Activated CD4-positive, alpha-beta T cell treated with anti-CD3 and anti-CD28 coated beads, Interleukin-2, amount 50 U/mL, for 24 hours (primary cell): ENCODE measurements at regions not wholly inside any gene's neighbourhood (a gene's known extent, or its start where the extent isn't known, plus 50 kb on each side); places are given as distances from the start of the nearest gene placed in this dataset.

ENCODE experiments used
- DNase-seq, 2 donors: peaks; one replicate each; pipeline ENCODE4 v3.0.0-alpha.2; 2020; ENCODE audit warnings: low read depth in 1 of 2, low spot score in 1 of 2

DNA sequence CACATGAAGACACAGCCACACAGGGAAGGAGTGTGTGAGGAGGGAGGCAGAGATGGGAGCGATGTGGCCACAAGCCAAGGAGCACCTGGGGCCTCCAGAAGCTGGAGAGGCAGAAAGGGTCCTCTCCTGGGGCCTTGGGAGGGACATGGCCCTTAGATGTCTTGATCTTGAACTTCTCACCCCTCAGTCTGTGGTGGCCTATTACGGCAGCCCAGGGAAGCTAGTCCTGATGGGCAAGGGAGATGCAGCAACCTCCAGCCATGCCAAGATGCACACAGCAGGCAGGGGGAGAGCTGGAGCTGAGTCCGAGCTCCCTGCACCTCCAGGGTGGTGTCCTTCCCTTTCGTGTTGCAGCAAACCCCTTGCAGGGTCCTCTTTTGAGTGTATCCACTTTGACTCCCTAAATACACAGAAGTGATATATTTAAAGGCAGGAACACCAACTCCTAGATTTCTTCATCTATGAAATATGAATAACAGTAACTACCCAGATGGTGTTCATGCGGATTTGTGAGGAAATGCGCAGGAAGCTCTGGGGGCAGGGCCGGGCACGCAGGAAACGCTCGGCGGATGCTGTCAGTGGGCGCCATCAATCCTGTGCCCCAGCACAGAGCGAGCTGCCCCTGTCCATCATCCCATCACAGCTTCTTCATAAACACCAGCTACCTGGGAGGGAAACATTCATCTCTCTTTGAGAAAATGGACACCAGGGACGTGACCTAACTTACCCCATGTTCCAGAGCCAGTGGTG is 230.4 kb upstream of the MYT1L start:
- DNase-seq: no peak

DNA sequence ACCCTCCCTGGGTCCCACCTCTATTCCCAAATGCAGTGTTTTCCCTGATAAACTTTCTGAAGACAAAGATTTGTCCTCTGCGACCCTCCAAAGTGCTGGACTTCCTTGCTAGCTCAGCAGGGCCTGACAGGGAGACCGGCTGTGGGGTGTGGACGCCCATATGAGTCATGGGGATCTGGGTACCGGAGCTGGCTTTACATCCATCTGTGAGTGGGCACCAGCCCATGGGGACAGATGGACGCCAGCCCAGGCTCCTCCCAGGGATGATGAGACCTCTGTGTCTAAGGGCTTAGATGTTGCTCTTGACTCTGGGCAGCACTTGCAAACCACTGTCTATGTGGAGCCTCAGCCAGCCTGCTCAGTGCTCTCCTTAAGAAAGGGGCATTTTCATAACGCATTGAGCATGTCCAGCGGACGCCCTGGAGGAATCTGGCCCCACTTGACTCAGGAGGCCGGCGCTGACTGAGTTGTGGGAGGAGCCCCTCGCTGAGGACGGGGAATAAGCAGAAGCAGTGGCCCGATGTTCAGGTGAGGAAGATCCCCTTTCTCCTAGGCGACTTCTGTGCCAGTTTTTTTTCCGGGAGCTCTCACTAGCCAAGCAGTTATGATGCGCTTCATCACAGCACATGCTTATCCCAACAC is 229.4 kb upstream of the MYT1L start:
- no peak for DNase-seq

DNA sequence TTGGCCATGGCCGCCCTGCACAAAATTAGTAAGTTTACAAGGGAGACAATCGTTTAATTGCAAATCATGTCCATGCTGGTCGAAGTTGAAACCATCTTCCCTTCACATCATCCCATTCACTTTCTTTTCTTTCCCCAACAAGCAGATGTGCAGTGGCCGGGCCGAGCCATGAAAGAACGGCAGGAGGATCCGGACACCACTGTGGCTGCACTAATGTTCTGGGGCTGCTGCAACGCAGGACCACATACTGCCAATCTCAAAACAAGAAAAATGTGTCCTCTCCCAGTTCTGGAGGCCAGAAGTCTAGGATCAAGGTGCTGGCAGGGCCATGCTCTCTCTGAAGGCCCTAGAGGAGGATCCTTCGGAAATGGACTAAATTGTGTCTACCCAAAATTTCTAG is 227.4 kb upstream of the MYT1L start:
- no peak for DNase-seq

DNA sequence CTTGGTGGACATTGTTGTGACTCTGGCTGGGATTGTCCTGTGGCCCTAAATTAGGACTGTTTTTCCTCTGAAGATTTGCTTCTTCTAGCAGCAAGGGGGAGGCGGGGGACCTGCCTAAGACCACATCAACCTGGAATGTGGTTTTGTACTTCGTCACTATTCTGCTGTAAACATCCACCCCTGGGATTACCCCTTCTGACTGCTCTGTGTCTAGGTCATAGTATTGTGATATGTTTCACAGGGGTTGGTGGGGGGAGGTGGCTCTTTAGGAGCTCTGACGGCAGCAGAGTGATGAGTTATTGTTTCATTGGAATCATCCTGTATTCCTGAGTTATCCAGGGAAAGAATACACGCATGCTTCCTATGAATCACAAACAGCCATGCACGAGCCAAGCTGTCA is 226.4 kb upstream of the MYT1L start:
- no peak for DNase-seq

DNA sequence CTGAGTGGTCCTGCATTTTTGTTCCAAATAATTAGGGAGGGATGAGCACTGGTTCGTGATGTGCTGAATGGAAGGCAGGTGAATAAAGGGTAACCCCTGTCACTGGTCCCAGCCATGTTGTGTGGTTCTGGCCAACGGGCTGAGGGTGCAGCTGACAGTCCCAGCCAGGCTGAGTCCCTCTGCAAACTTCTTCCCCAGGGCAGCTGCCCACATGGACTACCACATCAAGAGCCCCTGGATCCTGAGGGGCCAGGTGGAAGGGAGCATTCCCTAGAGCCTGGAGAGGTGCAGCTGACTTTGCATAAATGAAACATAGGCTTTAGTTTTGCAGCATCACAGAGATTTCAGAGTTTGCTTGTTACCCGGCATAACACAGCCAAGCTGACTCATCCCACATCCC is 219.8 kb upstream of the MYT1L start:
- DNase-seq: no peak

DNA sequence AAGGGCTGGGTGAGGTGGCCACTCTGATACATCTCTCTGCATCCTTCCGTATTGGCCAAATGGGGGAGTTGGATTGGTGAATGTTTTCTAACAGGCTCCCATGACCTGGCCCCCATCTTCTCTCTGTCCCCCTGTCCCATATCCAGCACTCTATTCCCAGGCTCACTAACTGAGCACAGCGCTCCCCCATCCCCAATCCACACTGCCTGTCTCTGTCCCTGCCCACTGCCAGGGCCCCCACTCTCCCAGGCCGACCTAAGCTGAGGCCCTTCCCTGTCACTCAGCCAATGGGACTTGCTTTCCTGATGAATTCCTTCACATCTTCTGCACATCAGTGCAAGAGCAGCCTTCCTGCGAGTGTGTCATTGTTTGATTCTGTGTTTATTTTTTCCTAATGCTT is 216.8 kb upstream of the MYT1L start:
- DNase-seq: no peak

DNA sequence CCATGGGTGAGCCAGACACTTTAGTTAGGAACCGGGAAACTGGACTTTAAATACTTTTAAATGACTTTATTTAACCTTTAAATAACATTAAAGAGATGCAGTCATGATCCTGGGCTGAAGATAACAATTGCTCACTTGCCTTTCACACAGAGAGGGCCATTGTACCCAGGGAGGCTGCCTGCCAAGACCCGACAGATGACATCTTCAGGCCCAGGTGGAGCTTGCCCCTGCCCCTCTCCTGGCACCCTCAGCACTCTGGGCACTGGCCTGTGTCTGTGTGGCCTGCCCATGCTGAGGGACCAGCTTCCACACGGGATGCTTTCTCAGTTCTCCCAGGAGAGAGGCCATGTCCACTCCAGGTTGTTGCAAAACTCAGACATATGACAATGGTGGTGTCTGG is 216.4 kb upstream of the MYT1L start:
- DNase-seq: no peak

DNA sequence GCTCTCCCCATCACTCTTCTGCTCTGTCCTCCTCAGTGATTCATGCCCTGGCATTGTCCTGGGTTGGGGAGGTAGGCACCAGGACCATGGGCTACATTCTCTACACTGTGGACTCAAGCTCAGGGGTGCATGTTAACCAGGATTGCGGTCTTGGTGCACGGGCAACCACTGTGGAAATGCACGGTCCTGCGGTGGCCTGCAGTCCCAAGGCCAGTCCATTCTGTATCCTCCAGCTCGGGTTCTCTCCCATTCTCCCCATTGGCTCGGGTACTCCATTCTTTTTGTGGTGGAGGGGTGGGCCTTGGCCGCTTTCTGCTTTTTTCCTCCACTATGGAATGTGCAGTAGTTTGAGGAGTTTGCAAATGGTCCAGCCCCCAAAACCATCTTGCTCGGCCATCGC is 215.0 kb upstream of the MYT1L start:
- DNase-seq: no peak

DNA sequence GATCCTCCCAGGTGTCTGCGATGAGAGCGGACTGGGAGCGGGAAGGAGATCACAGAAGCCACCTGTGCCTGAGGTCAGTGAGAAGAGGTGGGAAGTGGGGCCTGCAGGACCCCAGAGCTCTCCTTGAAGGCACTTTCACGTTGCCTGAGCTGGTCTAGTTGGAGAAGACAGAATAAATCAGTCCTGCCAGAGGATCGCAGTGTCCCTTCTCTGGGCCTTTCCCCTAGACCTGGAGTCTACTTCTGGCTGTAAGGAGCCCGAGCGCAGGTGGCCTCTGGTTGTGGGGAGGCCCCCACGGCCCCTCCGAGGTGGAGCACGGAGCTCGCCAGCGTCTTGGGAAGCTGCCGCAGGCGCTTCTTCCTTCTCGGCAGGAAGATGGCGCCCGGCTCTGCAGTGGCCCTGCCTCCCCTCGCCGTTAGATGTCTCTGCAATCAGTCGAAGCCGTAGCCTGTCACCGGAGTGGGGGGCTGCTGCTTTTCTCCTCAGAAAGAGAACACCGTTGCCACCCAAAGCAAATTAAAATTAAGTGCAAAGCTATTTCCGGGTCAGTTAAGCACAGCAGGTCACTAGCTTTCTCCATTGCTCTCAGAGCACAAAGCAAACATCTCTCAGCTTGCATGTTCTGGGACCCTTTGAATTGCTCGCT is 212.0 kb upstream of the MYT1L start:
- DNase-seq: no peak

DNA sequence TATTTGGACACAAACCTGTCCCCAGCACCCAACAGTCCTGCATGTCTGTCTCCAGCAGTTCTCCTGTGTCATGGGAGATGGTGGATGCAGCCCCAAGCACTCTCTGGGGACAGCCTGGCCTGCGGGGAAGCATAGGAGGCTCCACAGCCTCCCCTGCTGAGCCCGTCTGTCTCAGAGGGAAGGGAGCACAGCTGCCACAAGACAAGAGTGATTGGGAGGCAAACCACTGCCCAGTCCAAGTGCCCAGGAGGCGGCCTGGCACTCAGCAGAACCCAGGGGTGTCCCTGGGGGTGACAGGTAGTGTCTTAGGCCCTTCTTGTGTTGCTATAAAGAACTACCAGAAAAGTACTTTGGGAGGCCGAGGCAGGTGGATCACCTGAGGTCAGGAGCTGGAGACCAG is 211.2 kb upstream of the MYT1L start:
- DNase-seq: no peak

DNA sequence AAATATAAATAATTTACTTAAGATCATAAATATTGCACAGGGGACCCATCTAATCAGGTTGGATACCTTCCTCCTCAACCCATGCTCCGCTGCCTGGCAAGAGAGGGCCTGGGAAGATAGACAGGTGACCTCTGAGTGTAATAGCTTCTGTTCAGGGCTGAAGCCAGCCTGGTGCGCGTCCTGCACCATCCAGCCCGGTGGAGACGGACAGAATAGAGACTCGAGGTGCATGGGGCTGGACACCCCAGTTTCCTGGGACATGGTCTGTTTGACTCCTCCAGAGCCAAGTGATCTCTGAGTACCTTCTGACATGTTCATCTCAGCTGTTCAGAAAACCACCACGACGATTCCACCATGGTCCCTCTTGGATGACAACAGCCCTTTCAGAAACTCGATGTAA is 209.3 kb upstream of the MYT1L start:
- DNase-seq: no peak

DNA sequence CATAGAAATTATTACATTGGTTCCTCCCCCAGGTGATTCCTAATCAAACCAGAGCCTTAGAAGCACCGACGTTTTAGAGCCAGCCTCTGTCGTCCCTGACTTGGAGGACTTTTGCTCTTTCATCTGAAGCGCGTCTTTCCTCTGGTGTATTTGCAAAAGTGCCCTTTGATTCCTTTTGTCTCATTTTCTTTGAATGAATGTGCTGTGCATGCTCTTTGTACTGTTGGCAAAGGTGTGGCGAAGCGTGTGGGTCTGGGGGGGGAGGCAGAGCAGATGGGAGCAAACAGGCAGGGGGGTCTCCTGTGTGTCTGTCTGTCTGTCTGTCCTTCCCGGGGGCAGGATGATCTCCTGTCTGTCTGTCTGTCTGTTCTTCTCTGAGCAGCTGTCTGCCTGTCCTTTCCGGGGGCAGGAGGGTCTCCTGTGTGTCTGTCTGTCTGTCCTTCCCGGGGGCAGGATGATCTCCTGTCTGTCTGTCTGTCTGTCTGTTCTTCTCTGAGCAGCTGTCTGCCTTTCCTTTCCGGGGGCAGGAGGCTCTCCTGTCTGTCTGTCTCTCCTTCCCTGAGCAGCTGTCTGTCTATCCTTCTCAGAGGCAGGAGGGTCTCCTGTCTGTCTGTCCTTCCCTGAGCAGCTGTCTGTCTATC is 205.5 kb upstream of the MYT1L start:
- no peak for DNase-seq

DNA sequence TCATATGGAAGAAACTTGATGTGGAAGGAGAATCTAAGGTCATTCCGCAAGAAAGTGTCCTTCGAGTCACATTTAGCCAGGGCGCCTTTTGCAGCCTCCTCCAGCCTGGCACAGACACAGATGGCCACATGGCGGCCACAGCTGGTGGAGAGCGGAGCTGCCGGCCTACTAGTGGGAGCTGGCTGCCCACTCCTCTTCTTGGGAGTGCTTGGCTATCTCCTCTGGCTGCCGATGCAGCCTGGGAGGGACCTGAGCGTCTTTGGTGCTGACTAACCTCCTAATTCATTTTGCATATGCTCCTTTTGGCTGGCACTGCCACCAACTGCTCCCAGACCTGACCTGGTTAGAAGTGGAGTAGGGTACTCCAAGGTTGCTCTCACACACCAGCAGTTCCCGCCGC is 199.3 kb upstream of the MYT1L start:
- no peak for DNase-seq

DNA sequence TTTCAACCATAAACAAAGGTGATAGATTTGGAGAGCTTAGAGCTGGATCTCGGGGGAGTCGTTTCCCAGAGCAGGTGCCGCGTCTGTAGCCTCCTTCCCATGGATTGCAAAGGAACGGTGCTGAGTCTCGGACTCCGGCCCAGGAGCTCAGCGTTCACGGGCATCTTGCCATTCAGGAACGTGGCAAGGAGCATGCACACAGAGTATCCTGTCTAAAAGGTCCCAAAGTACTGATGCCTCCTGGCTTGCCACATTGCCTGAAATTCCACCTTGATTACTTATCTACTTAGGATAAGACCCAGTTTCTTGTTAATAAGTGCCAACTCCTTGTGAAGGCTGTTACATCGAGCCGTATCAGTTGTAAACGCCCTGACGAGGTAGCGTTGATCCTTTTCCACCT is 197.8 kb upstream of the MYT1L start:
- DNase-seq: no peak

DNA sequence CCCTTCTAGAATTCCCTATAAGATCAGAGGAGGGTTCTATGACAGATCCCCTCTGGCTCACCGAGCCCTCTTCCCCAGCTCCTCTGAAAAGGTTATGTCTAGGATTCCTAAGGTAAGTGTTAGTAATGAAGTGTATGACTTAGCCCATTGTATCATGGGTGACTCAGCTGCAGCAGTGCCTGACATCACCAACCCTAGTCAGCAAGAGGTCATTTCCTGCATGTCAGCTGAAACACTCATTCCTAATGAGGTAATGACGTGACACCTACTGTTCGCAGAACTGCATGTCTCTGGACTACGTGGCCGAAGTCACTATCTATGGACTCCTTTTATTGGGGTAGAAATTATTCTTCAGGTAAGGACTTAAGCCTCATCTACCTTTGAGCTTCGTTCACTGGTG is 196.1 kb upstream of the MYT1L start:
- DNase-seq: no peak

DNA sequence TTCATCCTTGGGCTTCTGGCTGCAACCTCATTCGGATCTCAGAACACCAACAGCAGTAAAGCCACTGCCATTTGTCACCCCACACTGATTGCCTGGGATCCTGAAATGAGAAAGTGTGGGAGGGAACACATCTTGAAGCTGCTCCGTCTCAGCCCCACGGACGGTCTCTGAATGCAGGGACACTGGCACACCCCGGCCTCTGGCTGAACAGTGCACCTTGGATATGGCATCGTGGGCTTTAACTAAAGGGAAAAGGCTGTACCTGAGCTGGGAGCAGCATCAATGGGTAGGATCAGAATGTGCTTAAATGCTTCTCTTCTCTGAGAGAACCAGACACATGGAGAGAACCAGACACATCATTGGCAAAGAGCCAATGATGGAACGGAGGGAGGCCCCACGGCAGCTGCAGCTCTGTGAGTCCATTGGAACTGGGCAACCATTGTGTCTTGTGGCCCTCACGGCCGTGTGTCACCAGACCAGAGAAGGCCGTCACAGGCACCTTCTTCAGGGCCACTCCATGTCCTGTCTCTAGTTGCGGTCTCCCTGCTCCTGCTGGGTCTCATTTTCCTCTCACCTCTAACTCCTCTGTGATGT is 193.4 kb upstream of the MYT1L start:
- no peak for DNase-seq

DNA sequence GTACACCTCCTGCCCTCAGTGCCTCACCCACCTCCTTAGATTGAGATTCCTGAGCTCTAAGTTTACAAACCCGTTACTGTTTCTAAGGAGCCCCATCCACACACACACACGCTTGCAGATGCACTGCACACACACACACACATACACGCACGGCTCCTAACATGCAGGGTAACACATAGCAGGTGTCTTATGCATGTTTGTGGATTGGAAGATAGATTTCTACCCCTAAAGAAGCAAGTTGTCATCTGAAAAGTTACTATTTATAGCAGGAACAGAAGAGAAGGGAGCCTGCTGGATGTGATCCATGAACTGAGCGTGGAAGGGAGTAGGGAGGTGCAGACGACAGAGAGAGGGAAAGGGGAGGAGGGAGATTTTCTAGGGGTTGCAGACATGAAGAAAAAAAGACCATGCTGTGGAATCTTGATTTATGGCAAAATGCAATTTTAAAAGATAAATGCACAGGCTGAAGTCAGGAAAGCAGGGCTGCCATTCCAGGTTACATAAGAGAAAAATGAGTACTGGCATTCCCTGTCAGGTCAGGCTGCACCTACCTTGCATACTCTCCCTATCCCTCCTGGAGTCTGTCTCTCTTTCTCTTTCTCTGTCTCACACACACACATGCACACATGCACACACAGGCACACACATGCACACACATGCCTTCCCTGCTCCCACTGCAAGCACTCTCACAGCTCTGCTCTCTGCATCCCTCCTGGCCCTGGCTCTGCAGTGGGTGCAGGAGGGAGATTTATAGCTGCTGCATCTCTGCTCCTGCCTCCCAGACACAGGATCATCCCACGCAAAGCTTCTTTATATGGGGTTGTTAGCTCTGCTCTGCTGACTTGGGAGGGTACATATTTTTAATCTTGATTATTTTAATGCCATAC is 192.6 kb upstream of the MYT1L start:
- no peak for DNase-seq

DNA sequence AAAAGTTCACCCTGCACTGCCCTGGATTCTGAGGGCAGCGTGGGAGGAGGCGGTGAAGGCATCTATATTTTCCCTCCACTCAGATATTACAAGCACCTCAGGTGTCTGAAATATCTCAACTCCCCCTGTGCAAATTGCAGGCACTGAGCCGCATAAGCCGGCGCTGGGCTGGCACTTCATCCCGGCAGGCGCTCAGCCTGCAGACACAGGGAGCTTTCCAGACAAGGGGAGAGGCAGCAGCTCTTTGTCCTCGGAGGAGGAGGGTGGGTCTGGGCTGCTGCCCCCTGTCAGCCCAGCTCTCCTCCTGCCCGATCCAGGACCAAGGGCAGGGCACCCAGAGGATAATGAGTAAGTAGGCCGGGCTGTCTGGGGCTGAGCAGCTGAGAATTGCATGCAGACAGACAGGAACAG is 189.3 kb upstream of the MYT1L start:
- no peak for DNase-seq

DNA sequence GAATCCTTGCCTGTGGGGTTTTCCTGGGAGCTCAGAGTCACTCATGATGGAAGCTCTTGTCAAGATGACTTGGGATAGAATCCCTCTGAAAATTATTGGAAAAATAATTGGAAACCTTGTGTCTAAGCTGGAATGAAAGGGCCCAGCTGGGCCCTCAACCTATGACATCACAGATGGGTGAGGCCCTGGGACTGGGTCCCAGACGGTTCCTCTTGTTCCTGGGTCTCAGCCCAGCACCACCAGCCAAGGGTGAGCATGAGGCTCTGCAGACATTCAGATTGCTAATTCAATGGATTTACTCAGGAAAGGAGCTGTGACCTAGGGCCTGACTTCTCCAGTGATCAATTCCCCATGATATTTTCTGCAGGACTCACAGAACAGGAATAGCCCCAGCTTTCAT is 188.3 kb upstream of the MYT1L start:
- DNase-seq: no peak

DNA sequence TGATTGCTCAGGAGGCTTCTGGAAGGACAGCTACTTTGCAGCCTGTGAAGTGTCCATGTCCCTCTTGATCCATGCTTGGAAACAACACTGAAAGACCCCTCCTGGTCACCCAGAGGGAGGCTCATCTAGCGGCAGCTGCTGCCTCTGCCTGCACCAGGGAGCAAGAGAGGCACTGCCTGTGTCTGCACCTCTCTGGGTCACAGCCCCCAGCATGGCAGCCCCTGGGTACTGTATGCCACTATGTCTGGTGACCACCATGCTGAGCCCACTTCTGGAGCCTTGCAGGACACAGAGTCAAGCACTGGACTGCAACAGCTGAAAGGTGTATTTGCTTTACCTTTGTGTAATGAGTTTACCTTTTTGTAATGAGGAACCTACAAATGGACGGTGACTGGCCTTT is 186.3 kb upstream of the MYT1L start:
- DNase-seq: no peak

DNA sequence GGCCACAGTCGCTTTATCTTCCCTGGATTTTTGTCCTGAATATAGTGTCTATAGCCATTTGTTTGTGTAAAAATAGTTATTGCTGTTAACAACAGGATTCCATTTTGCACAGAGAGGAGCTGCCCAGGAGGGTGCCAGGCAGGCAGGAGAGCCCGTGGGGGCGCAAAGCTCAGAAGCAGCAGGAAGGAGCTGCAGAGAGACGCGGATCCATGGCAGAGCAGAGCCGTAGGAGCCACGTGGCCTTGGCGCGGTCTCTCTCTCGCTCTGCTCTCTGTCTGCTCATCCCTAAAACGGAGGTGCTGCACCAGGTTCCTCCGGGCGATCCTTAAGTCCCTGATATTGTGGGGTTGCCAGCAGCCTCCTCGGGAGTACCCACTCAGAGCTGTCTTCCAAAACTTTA is 185.3 kb upstream of the MYT1L start:
- DNase-seq: no peak
